Sigmoid colon (tissue), 4 donors: ENCODE measurements at regions not wholly inside any gene's neighbourhood (a gene's known extent, or its start where the extent isn't known, plus 50 kb on each side); places are given as distances from the start of the nearest gene placed in this dataset.

Source experiments
- EP300 ChIP-seq, 4 donors: sonication (generic); formaldehyde crosslinking; IDR thresholded peaks; one replicate each; pipeline ENCODE4 v1.6.1; 2017; ENCODE audit warnings: antibody characterized with exemption in 4 of 4
- POLR2A ChIP-seq, 2 donors: fragments of 450-650 bp; IDR thresholded peaks; one replicate each; pipeline ENCODE4 v1.6.1; 2016; ENCODE audit warnings: antibody characterized with exemption in 2 of 2, mild to moderate bottlenecking in 2 of 2, moderate library complexity in 2 of 2
- POLR2AphosphoS5 ChIP-seq, 4 donors: sonication (generic); formaldehyde crosslinking; IDR thresholded peaks; one replicate each; pipeline ENCODE4 v1.6.1; 2017; ENCODE audit warnings: antibody characterized with exemption in 4 of 4
- TF ChIP-seq, protein P1 (sequence below), 4 experiments: fragments of 450-650 bp in 3 of 4; fragments of 200-600 bp in 1 of 4; IDR thresholded peaks; one replicate each; pipeline ENCODE4 v1.5.1; 2016 to 2019; ENCODE audit warnings: antibody characterized with exemption in 4 of 4, mild to moderate bottlenecking in 3 of 4, moderate library complexity in 2 of 4

DNA sequence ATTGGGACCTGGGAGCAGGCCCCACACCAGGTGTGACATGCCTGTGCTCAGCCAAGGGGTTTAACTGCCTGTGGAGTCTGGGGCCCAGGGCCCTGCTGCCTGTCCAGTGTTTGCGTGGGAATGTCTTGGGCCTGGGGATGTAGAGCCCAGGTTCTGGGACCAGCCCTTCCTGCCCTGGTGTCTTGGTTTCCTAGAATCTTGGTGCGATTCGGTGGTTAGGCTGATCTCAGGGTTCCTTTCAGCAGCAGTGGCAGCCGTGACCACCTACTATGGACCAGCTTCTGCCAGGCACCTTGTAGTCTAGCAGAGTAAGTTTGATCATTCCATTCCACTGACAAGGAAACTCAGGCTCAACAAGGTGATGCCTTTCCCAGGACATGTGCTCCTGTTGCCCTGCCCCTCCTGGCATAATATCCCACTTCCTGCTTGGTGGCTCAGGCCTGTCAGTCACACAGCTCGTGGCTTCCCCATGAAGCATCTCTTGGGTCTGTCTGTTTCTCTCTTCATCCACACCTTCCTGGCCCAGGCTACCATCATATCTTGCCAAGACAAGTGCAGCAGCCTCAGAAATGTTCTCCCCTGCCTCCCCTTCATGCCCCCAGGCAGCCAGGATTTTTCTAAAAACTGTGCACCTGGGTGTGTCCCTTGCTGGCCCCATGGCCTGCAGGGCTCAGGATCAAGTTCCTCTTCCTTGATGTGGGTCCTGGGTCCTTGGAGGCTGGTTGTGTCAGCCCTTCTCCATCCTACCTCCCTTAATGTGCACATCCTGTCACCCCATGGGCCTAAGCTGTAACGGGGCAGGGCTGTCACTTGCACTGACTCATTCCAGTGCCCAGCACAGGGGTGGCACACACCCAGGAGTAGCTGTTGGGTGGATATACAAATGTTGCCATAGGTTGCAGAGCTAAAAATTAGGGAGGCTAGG lies 101.6 kb downstream of the SLC25A47 start:
- TF ChIP-seq, protein P1, sequence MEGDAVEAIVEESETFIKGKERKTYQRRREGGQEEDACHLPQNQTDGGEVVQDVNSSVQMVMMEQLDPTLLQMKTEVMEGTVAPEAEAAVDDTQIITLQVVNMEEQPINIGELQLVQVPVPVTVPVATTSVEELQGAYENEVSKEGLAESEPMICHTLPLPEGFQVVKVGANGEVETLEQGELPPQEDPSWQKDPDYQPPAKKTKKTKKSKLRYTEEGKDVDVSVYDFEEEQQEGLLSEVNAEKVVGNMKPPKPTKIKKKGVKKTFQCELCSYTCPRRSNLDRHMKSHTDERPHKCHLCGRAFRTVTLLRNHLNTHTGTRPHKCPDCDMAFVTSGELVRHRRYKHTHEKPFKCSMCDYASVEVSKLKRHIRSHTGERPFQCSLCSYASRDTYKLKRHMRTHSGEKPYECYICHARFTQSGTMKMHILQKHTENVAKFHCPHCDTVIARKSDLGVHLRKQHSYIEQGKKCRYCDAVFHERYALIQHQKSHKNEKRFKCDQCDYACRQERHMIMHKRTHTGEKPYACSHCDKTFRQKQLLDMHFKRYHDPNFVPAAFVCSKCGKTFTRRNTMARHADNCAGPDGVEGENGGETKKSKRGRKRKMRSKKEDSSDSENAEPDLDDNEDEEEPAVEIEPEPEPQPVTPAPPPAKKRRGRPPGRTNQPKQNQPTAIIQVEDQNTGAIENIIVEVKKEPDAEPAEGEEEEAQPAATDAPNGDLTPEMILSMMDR (IDR thresholded peaks at IDR 0.05) = no peak
- TF ChIP-seq POLR2A (IDR thresholded peaks at IDR 0.05) = no peak
- no peak for TF ChIP-seq POLR2AphosphoS5 (IDR thresholded peaks at IDR 0.05)
- TF ChIP-seq EP300 (IDR thresholded peaks at IDR 0.05) = no peak
